H1 (cell line): ENCODE measurements at regions not wholly inside any gene's neighbourhood (a gene's known extent, or its start where the extent isn't known, plus 50 kb on each side); places are given as distances from the start of the nearest gene placed in this dataset.

Experiments
- CTCF ChIA-PET: fragments of 300-600 bp; sonication (Branson Sonifier 250); formaldehyde crosslinking; loops from one replicate; lab custom pipeline; 2021; ENCODE audit not compliant: partially characterized antibody; lab: Charles Lee
- POLR2A ChIA-PET: fragments of 300-600 bp; sonication (Branson Sonifier 250); formaldehyde crosslinking; loops from one replicate; lab custom pipeline; 2021; ENCODE audit warnings: inconsistent platforms; ENCODE audit not compliant: partially characterized antibody; lab: Charles Lee
- DNase-seq, 2 experiments: peaks; one replicate each; pipeline versions ENCODE4 v3.0.0 to v3.0.0-alpha.2; 2010 to 2022; ENCODE audit warnings: low spot score in 2 of 2, low read depth in 1 of 2, mixed read lengths in 1 of 2
- FAIRE-seq: peaks from 2 replicates; lab custom pipeline; 2011; peaks lifted over from hg19 to GRCh38; lab: Jason Lieb, UNC
- H2AFZ ChIP-seq: 2 replicates; pipeline ENCODE4 v1.8.1; 2012; ENCODE audit warnings: low read length, inconsistent platforms
- H2AK5ac ChIP-seq: 2 replicates; pipeline ENCODE4 v1.6.1; 2013; ENCODE audit warnings: low read depth, low read length
- H2BK120ac ChIP-seq: replicated peaks from 2 replicates; pipeline ENCODE3; 2013; ENCODE audit warnings: low read depth, low read length, inconsistent platforms
- H2BK12ac ChIP-seq: 2 replicates; pipeline ENCODE4 v1.6.1; 2013; ENCODE audit warnings: low read depth, low read length
- H2BK15ac ChIP-seq: 2 replicates; pipeline ENCODE4 v1.6.1; 2013; ENCODE audit warnings: low read length
- H2BK20ac ChIP-seq: 2 replicates; pipeline ENCODE4 v1.6.1; 2013; ENCODE audit warnings: low read length
- H2BK5ac ChIP-seq: 2 replicates; pipeline ENCODE4 v1.6.1; 2013; ENCODE audit warnings: low read depth, low read length
- H3K14ac ChIP-seq: 2 replicates; pipeline ENCODE4 v1.6.1; 2013; ENCODE audit warnings: inconsistent platforms; ENCODE audit not compliant: insufficient read length
- H3K18ac ChIP-seq: 2 replicates; pipeline ENCODE4 v1.6.1; 2013; ENCODE audit warnings: low read length; ENCODE audit errors: extremely low read depth
- H3K23ac ChIP-seq: 2 replicates; pipeline ENCODE4 v1.6.1; 2013; ENCODE audit warnings: inconsistent platforms; ENCODE audit not compliant: insufficient read length
- H3K23me2 ChIP-seq: 2 replicates; pipeline ENCODE4 v1.6.1; 2013; ENCODE audit warnings: low read depth, low read length
- H3K27ac ChIP-seq: 2 replicates; pipeline ENCODE4 v1.6.1; 2011; ENCODE audit warnings: low read depth, low read length, inconsistent platforms
- H3K27me3 ChIP-seq, 4 experiments: replicated peaks in 1 of 4; 1 replicate in 1 of 4; 2 replicates in 3 of 4; pipeline versions ENCODE4 v1.6.1 to v1.8.1; 2011 to 2013; ENCODE audit warnings: low read length in 3 of 4, mild to moderate bottlenecking in 3 of 4, inconsistent platforms in 2 of 4, mixed read lengths in 2 of 4, moderate library complexity in 1 of 4; ENCODE audit not compliant: control insufficient read depth in 3 of 4, insufficient read depth in 3 of 4; ENCODE audit errors: extremely low read depth in 1 of 4
- H3K36me3 ChIP-seq, 4 experiments: 2 replicates each; pipeline versions ENCODE4 v1.6.1 to v1.8.1; 2011 to 2013; ENCODE audit warnings: mild to moderate bottlenecking in 4 of 4, low read length in 3 of 4, moderate library complexity in 2 of 4, control low read depth in 1 of 4, inconsistent platforms in 1 of 4; ENCODE audit not compliant: insufficient read depth in 4 of 4, control insufficient read depth in 2 of 4
- H3K4ac ChIP-seq: replicated peaks from 2 replicates; pipeline ENCODE3; 2013; ENCODE audit warnings: low read length, low read depth, mixed read lengths, inconsistent platforms; ENCODE audit not compliant: insufficient read length
- H3K4me1 ChIP-seq, 4 experiments: replicated peaks in 1 of 4; 1 replicate in 1 of 4; 2 replicates in 3 of 4; pipeline versions ENCODE4 v1.6.1 to v1.8.1; 2011 to 2013; ENCODE audit warnings: low read length in 3 of 4, inconsistent platforms in 2 of 4, mixed read lengths in 1 of 4; ENCODE audit not compliant: insufficient read depth in 4 of 4, control insufficient read depth in 3 of 4
- H3K4me2 ChIP-seq, 2 experiments: 2 replicates each; pipeline versions ENCODE4 v1.6.1 to v1.8.1; 2011 to 2013; ENCODE audit warnings: low read depth in 2 of 2, low read length in 2 of 2, control low read depth in 1 of 2, inconsistent platforms in 1 of 2, mild to moderate bottlenecking in 1 of 2; ENCODE audit not compliant: insufficient read depth in 1 of 2
- H3K4me3 ChIP-seq, 4 experiments: fragments of 200-600, 300-600 bp in 1 of 4; sonication (generic), shearing (Covaris generic), sonication (Bioruptor Twin) in 1 of 4; 2 replicates each; pipeline versions ENCODE4 v1.5.1 to v1.8.1; 2011 to 2016; ENCODE audit warnings: low read length in 4 of 4, low read depth in 3 of 4, control low read depth in 2 of 4, inconsistent platforms in 2 of 4, mild to moderate bottlenecking in 2 of 4, mixed read lengths in 1 of 4, moderate library complexity in 1 of 4; ENCODE audit not compliant: insufficient read depth in 2 of 4; ENCODE audit errors: extremely low read depth in 1 of 4
- H3K56ac ChIP-seq: replicated peaks from 2 replicates; pipeline ENCODE3; 2013; ENCODE audit warnings: low read depth, mild to moderate bottlenecking, mixed read lengths, low read length, inconsistent platforms; ENCODE audit not compliant: insufficient read length
- H3K79me1 ChIP-seq: 2 replicates; pipeline ENCODE4 v1.6.1; 2013; ENCODE audit warnings: low read depth, low read length, control low read depth
- H3K79me2 ChIP-seq, 2 experiments: 2 replicates each; pipeline versions ENCODE4 v1.6.1 to v1.8.1; 2012 to 2013; ENCODE audit warnings: low read length in 2 of 2, mild to moderate bottlenecking in 2 of 2, inconsistent platforms in 1 of 2; ENCODE audit not compliant: insufficient read depth in 2 of 2, control insufficient read depth in 1 of 2
- H3K9ac ChIP-seq, 4 experiments: replicated peaks in 1 of 4; 1 replicate in 1 of 4; 2 replicates in 3 of 4; pipeline versions ENCODE4 v1.6.1 to v1.8.1; 2011 to 2013; ENCODE audit warnings: low read depth in 3 of 4, low read length in 3 of 4, control low read depth in 2 of 4, mild to moderate bottlenecking in 2 of 4, moderate library complexity in 2 of 4, inconsistent platforms in 1 of 4; ENCODE audit errors: extremely low read depth in 1 of 4
- H3K9me3 ChIP-seq, 2 experiments: 2 replicates each; pipeline versions ENCODE4 v1.6.1 to v1.8.1; 2012 to 2013; ENCODE audit warnings: mild to moderate bottlenecking in 2 of 2, moderate library complexity in 2 of 2, control low read depth in 1 of 2, inconsistent platforms in 1 of 2, low read depth in 1 of 2, low read length in 1 of 2, mixed read lengths in 1 of 2; ENCODE audit not compliant: insufficient read depth in 2 of 2
- H4K20me1 ChIP-seq, 2 experiments: replicated peaks in 1 of 2; 2 replicates each; pipeline versions ENCODE3 to v1.8.1; 2011 to 2013; ENCODE audit warnings: inconsistent platforms in 2 of 2, low read length in 2 of 2, mild to moderate bottlenecking in 1 of 2; ENCODE audit not compliant: insufficient read depth in 2 of 2, control insufficient read depth in 1 of 2
- H4K5ac ChIP-seq: 2 replicates; pipeline ENCODE4 v1.6.1; 2013; ENCODE audit warnings: low read length, low read depth, mixed read lengths, inconsistent platforms; ENCODE audit not compliant: insufficient read length
- H4K8ac ChIP-seq: 2 replicates; pipeline ENCODE4 v1.8.0; 2013; ENCODE audit warnings: mild to moderate bottlenecking, moderate library complexity, low read length, inconsistent platforms; ENCODE audit not compliant: insufficient read depth; ENCODE audit errors: extremely low read depth
- H4K91ac ChIP-seq: replicated peaks from 2 replicates; pipeline ENCODE3; 2013; ENCODE audit warnings: low read length, mixed read lengths, inconsistent platforms; ENCODE audit not compliant: insufficient read length
- CEBPB ChIP-seq: IDR thresholded peaks from 2 replicates; pipeline ENCODE4 v1.6.1; 2012; ENCODE audit warnings: low read depth, low read length
- HDAC2 ChIP-seq, 2 experiments: fragments of 300-600 bp in 1 of 2; sonication (generic) in 1 of 2; IDR thresholded peaks; 2 replicates each; pipeline ENCODE4 v1.6.1; 2011 to 2012; ENCODE audit warnings: low read depth in 2 of 2, low read length in 2 of 2, mild to moderate bottlenecking in 2 of 2, moderate library complexity in 2 of 2, borderline replicate concordance in 1 of 2, inconsistent platforms in 1 of 2
- JUND ChIP-seq: IDR thresholded peaks from 2 replicates; pipeline ENCODE4 v1.6.1; 2011; ENCODE audit warnings: mild to moderate bottlenecking, improper control_type of control experiment, low read length
- KDM1A ChIP-seq: fragments of 200-600, 300-600 bp; sonication (generic); IDR thresholded peaks from 2 replicates; pipeline ENCODE4 v1.7.1; 2016; ENCODE audit warnings: mild to moderate bottlenecking, low read length, borderline replicate concordance
- KDM4A ChIP-seq: IDR thresholded peaks from one replicate; pipeline ENCODE4 v1.7.1; 2012; ENCODE audit warnings: low read depth, mild to moderate bottlenecking, moderate library complexity, low read length, inconsistent platforms; ENCODE audit not compliant: severe bottlenecking
- POLR2A ChIP-seq, 2 experiments: IDR thresholded peaks; 1 replicate in 1 of 2; 2 replicates in 1 of 2; pipeline ENCODE4 v1.6.1; 2011; ENCODE audit warnings: low read depth in 2 of 2, low read length in 2 of 2, mild to moderate bottlenecking in 2 of 2; ENCODE audit errors: control extremely low read depth in 1 of 2
- SIN3A ChIP-seq, 2 experiments: IDR thresholded peaks in 1 of 2; conservative IDR thresholded peaks in 1 of 2; 2 replicates each; pipeline ENCODE4 v1.6.1; 2011 to 2012; ENCODE audit warnings: low read length in 2 of 2, improper control_type of control experiment in 1 of 2, low read depth in 1 of 2, mild to moderate bottlenecking in 1 of 2
- SIX5 ChIP-seq: IDR thresholded peaks from 2 replicates; pipeline ENCODE4 v1.6.1; 2011; ENCODE audit warnings: mild to moderate bottlenecking, low read depth, low read length
- SP2 ChIP-seq: IDR thresholded peaks from 2 replicates; pipeline ENCODE4 v1.6.1; 2012; ENCODE audit warnings: mild to moderate bottlenecking, low read length, inconsistent platforms
- YY1 ChIP-seq: IDR thresholded peaks from 2 replicates; pipeline ENCODE4 v1.6.1; 2011; ENCODE audit warnings: low read depth, mild to moderate bottlenecking, low read length
- WGBS, 2 experiments: shearing (Covaris generic) in 1 of 2; methylation state at CpG; one replicate each; pipeline versions ENCODE4 v1.1.6 to v1.1.7; 2013 to 2015; ENCODE audit warnings: low lambda C conversion rate in 2 of 2, mixed read lengths in 2 of 2, inconsistent platforms in 1 of 2, low coverage in 1 of 2, missing lambda C conversion rate in 1 of 2; ENCODE audit not compliant: insufficient replicate concordance in 2 of 2, insufficient coverage in 1 of 2, insufficient read length in 1 of 2; ENCODE audit errors: extremely low coverage in 1 of 2, missing lambda C conversion rate in 1 of 2; 5-methylcytosine and 5-hydroxymethylcytosine counted together
- TF ChIP-seq, protein P1 (sequence below), 3 experiments: IDR thresholded peaks; 1 replicate in 2 of 3; 2 replicates in 1 of 3; pipeline versions ENCODE4 v1.5.1 to v1.6.1; 2011; ENCODE audit warnings: low read length in 3 of 3, mild to moderate bottlenecking in 3 of 3, inconsistent platforms in 2 of 3, low read depth in 1 of 3, moderate library complexity in 1 of 3; ENCODE audit not compliant: insufficient read depth in 1 of 3; ENCODE audit errors: control extremely low read depth in 1 of 3

DNA sequence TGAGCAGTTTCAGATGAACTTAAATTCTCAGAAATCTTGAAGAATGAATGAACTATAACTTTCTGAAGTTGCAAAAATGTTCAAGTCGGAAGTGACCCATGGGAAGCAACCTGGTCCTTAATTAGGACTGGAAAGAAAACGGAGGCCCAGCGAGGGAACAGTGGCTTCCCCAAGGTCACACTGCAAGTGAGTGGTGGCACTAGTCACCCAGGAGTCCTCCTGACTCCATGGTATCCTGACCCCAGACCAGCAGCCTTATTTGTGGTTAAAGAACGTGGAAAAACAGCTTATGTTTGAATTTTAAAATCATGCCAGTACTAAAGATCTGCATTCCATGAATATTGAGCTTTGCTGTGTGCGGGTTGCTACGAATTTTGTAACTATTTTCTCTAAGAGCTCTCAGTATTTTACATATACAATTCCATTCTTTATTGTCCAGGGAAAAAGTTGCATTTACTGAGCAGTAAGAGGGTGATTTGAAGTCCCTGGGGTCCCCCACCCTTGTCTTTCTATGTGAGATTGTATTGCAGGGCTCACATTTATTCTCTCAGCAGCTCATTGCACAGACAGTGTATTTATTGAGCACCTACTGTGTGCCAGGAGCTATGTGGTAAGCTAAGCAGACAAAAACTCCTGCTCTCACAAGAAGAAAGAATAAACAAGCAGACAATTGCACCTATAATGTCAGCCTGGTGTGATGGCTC lies 61.6 kb upstream of the ATP5PO start:
- H3K4me1 ChIP-seq = peaks cover 2 to 9% (median 6%) of the 10 kb centered on the region in 4 experiments; a peak in 5 of 7 replicates
- no peak overlapping the region for H3K4me2 ChIP-seq
- no peak overlapping the region for H4K5ac ChIP-seq
- H3K56ac ChIP-seq = no peak overlapping the region
- H2BK5ac ChIP-seq = no peak overlapping the region
- no peak overlapping the region for H3K27ac ChIP-seq
- DNase-seq (peak in 1 of 2 experiments; percentile 13), FAIRE-seq (no peak)
- H4K20me1 ChIP-seq = no peaks in the 10 kb centered on the region
- no peaks in the 10 kb centered on the region; the same call in 1 of the 2 replicates for H3K23me2 ChIP-seq
- ChIA-PET POLR2A (interaction anchor here (0.6 to 0.9 kb wide), 2 partner anchors 40 to 57 kb away, joined by 3 read pairs; no protein-coding TSS in a partner anchor), CTCF (interaction anchor here (0.6 to 0.8 kb wide), 4 partner anchors 11 to 144 kb away, joined by 3 to 5 read pairs (median 4); no protein-coding TSS in a partner anchor)
- no peaks in the 10 kb centered on the region for H3K79me2 ChIP-seq
- 85% methylated on average over 6 of the region's 6 CpGs; no CpG with 5 or more reads in 1 of the 2 experiments for WGBS, 2 experiments
- H3K9ac ChIP-seq = no peak overlapping the region
- H4K8ac ChIP-seq = no peak overlapping the region
- no peak overlapping the region for H3K4me3 ChIP-seq
- no peak overlapping the region for H3K4ac ChIP-seq
- H3K18ac ChIP-seq = no peak overlapping the region
- H2BK12ac ChIP-seq = no peak overlapping the region
- H3K9me3 ChIP-seq = no peaks in the 10 kb centered on the region
- no peak overlapping the region for H3K14ac ChIP-seq
- H3K27me3 ChIP-seq = no peaks in the 10 kb centered on the region
- H2AK5ac ChIP-seq = no peak overlapping the region
- no peak overlapping the region for H2BK120ac ChIP-seq
- no peak overlapping the region for H3K23ac ChIP-seq
- no peaks in the 10 kb centered on the region for H3K36me3 ChIP-seq
- H2BK15ac ChIP-seq = no peak overlapping the region
- H4K91ac ChIP-seq = no peak overlapping the region
- H2AFZ ChIP-seq = no peak overlapping the region
- no peak overlapping the region for H2BK20ac ChIP-seq
- no peaks in the 10 kb centered on the region for H3K79me1 ChIP-seq
- TF ChIP-seq CEBPB = no peak
- TF ChIP-seq SIN3A (conservative IDR thresholded peaks at IDR 0.05 in 1 of 2, IDR thresholded peaks at IDR 0.05 in 1 of 2; ENCODE audit: low read depth in 1 of 2, low read length in 2 of 2) = no peak
- TF ChIP-seq HDAC2 (IDR thresholded peaks at IDR 0.05; ENCODE audit: borderline replicate concordance in 1 of 2, low read depth in 2 of 2, low read length in 2 of 2) = no peak
- TF ChIP-seq SP2 = no peak
- TF ChIP-seq JUND = no peak
- no peak for TF ChIP-seq SIX5
- TF ChIP-seq POLR2A (IDR thresholded peaks at IDR 0.05; ENCODE audit: control extremely low read depth in 1 of 2, low read depth in 2 of 2, low read length in 2 of 2) = no peak
- TF ChIP-seq KDM4A = no peak
- TF ChIP-seq YY1 = no peak
- TF ChIP-seq, protein P1, sequence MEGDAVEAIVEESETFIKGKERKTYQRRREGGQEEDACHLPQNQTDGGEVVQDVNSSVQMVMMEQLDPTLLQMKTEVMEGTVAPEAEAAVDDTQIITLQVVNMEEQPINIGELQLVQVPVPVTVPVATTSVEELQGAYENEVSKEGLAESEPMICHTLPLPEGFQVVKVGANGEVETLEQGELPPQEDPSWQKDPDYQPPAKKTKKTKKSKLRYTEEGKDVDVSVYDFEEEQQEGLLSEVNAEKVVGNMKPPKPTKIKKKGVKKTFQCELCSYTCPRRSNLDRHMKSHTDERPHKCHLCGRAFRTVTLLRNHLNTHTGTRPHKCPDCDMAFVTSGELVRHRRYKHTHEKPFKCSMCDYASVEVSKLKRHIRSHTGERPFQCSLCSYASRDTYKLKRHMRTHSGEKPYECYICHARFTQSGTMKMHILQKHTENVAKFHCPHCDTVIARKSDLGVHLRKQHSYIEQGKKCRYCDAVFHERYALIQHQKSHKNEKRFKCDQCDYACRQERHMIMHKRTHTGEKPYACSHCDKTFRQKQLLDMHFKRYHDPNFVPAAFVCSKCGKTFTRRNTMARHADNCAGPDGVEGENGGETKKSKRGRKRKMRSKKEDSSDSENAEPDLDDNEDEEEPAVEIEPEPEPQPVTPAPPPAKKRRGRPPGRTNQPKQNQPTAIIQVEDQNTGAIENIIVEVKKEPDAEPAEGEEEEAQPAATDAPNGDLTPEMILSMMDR (IDR thresholded peaks at IDR 0.05; ENCODE audit: control extremely low read depth in 1 of 3, insufficient read depth in 1 of 3, low read depth in 1 of 3, low read length in 3 of 3) = no peak
- TF ChIP-seq KDM1A = no peak
